Activated naive CD4-positive, alpha-beta T cell treated with anti-CD3 and anti-CD28 coated beads, Interleukin-2, amount 50 U/mL, for 24 hours (primary cell): ENCODE measurements at regions not wholly inside any gene's neighbourhood (a gene's known extent, or its start where the extent isn't known, plus 50 kb on each side); places are given as distances from the start of the nearest gene placed in this dataset.

Experiments used
- H3K27ac Mint-ChIP-seq: one replicate; pipeline ENCODE4 v1.8.0; 2021; ENCODE audit warnings: mild to moderate bottlenecking, mixed read lengths
- H3K27me3 Mint-ChIP-seq: one replicate; pipeline ENCODE4 v1.8.0; 2021; ENCODE audit warnings: mixed read lengths
- H3K36me3 Mint-ChIP-seq: one replicate; pipeline ENCODE4 v1.8.0; 2021; ENCODE audit warnings: mixed read lengths
- H3K4me1 Mint-ChIP-seq: one replicate; pipeline ENCODE4 v1.8.0; 2021; ENCODE audit warnings: mixed read lengths
- H3K4me3 Mint-ChIP-seq: one replicate; pipeline ENCODE4 v1.8.0; 2021; ENCODE audit warnings: mild to moderate bottlenecking, mixed read lengths
- H3K9me3 Mint-ChIP-seq: one replicate; pipeline ENCODE4 v1.8.0; 2021; ENCODE audit warnings: mixed read lengths

DNA sequence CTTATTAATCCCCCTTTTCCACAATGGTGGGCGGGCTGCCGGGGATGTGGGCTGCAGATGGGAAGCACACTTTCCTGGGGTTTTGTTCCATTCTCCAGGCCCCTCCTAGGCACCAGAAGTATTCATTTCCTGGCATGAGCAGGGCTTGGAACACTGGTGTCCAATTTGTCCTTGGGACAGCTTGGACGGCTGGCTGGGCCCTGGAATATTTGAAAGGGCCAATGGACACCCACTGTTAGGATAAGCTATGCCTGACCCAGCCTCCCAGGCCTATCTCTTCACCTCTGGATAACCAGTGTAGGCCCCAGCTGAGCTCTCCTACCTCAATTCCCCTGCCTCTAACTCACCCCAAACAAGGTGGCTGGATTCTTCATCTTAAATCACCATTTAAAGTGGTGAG lies 354.9 kb downstream of the PTEN start:
- no peak overlapping the region for H3K4me3 Mint-ChIP-seq
- peaks cover 5% of the 10 kb centered on the region for H3K4me1 Mint-ChIP-seq
- no peak overlapping the region for H3K27ac Mint-ChIP-seq
- no peaks in the 10 kb centered on the region for H3K36me3 Mint-ChIP-seq
- H3K9me3 Mint-ChIP-seq: no peaks in the 10 kb centered on the region
- H3K27me3 Mint-ChIP-seq: no peaks in the 10 kb centered on the region

DNA sequence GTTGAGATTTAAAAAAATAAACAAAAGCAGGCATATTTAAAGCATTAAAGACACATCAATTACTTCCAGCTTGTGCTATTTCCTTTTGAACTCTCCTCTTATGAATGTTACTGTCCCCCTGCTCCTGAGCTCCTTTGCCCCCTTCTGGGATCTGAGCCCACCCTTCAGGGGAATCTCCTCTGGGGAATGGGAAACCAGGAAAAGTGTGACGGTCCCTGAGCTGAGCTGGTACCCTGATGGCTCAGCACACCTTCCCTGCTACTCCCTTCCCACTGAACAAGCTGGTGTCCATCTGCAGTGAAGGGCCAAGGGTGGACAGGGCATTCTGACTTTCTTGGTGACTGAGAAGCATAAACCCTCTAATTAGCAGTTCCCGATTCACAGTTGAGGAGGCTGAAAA lies 356.3 kb downstream of the PTEN start:
- H3K4me1 Mint-ChIP-seq: peaks cover 5% of the 10 kb centered on the region
- no peak overlapping the region for H3K4me3 Mint-ChIP-seq
- no peaks in the 10 kb centered on the region for H3K27me3 Mint-ChIP-seq
- no peaks in the 10 kb centered on the region for H3K36me3 Mint-ChIP-seq
- H3K27ac Mint-ChIP-seq: no peak overlapping the region
- no peaks in the 10 kb centered on the region for H3K9me3 Mint-ChIP-seq

DNA sequence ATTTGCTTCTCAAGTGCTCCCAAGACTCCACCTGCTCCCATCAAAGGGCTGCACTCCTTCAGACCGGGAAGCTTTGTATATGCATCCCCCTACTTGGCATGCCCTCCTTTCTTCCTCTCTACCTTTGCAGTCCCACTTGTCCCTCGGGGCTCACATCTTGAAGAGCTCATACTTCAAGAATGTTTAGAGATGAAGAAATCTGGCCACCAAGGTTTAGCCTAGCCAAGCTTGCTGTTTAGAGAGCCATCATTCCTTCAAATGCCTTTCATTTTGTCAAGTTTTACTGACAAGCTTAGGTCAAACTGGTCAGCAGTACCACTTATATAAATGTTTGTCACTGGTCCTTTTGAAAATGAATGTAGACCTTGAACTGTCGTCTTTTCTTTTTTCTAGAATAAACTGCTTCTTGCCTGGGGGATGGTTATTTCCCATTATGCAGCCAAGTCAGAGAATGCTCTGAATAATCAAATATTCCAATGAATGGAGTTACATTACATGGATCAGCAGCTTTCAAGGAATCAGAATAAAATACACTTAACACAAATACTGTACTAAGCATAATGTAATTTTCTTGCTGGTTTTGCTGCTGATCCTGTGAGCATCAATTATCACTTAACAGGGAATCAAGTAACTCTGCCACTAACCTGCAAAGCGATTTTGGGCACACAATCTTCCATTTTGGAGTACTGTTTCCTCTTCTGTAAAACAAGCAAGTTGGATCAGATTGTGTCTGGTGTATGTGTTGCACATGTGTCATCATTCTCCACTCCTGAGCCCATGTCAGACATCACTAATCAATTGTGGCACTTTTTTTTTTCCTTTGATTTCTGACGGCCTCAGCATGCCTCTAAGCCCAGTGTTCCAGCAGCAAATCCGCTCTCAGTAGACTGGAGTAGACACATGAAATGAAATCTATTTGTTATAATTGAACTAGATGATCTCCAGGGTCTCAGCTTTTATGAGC lies 357.9 kb downstream of the PTEN start:
- H3K4me3 Mint-ChIP-seq: no peak overlapping the region
- no peak overlapping the region for H3K27ac Mint-ChIP-seq
- no peaks in the 10 kb centered on the region for H3K27me3 Mint-ChIP-seq
- no peaks in the 10 kb centered on the region for H3K36me3 Mint-ChIP-seq
- H3K4me1 Mint-ChIP-seq: peaks cover 5% of the 10 kb centered on the region
- H3K9me3 Mint-ChIP-seq: no peaks in the 10 kb centered on the region

GRCh38 chr10:88222881-88223280 lies 359.5 kb downstream of the PTEN start:
- Mint-ChIP-seq H3K27ac (no peak overlapping the region), H3K36me3 (no peaks in the 10 kb centered on the region), H3K4me3 (no peak overlapping the region), H3K27me3 (no peaks in the 10 kb centered on the region), H3K4me1 (peaks cover 5% of the 10 kb centered on the region), H3K9me3 (no peaks in the 10 kb centered on the region)
